Inferior parietal cortex (tissue), 1 donor: ENCODE measurements at regions not wholly inside any gene's neighbourhood (a gene's known extent, or its start where the extent isn't known, plus 50 kb on each side); places are given as distances from the start of the nearest gene placed in this dataset.
"Not testable (repeated sequence)": the region's sequence is repeated elsewhere in the genome, so short reads cannot be mapped to it uniquely, and the experiment has no call there.

Experiments used
- DNase-seq: peaks from one replicate; pipeline ENCODE4 v3.0.0-alpha.2; 2016; ENCODE audit errors: extremely low spot score

DNA sequence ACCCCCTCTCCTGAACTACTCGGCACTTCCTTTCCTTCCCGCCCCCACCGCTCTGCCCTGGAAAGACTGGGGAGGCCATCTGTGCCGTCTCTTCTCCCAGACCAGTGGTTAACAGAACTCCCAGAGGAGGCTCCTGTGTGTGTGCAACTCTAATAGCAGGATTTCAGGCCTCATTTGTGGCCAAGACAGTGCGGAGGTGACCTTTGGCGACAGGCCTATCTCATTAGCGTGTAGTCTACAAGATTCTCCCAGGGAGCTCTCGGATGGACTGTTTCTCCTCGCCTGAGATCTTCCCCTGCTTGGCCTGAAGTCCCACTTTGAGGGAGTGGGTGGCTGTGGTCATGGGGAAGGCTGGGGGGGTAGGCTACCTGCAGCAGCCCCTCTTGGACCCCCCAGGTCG is 325.2 kb downstream of the BCL2L11 start:
- DNase-seq, result not testable (repeated sequence)

DNA sequence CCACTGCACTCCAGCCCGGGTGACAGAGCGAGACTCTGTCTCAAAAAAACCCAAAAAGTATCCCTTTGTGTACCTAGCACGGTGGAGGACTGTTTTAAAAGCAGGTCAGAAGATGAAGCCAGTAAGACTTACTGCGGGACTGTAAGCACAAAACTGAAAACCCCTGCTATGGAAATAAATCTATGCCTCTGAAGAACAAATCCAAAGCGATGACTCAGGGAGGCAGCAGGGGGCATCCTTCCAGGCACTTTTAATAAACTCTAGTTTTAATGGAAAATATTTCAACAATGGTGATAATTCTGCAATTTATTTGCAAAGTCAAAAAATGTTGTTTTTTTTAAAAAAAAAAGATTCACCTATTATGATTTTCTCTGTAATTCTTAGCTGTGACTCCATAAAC is 326.8 kb downstream of the BCL2L11 start:
- DNase-seq, result not testable (repeated sequence)

DNA sequence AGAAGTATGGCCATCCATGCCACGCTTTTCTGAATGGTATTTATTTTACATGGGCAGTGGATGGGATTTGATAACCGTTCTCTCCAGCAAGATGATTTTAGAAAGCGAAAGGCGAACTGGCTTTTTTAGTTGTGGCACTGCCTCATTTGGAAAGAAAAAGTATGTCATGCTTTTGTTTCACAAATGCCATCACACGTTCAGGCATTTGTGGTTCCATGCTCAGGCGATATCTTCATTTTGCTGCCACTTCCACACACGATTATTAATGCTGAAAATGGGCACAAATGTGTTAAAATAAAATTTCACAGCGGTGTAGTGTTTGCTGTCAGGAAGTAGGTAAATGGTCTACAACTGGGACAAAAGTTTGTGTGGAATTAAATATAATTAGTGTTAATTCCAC is 328.1 kb downstream of the BCL2L11 start:
- not testable (repeated sequence) for DNase-seq

DNA sequence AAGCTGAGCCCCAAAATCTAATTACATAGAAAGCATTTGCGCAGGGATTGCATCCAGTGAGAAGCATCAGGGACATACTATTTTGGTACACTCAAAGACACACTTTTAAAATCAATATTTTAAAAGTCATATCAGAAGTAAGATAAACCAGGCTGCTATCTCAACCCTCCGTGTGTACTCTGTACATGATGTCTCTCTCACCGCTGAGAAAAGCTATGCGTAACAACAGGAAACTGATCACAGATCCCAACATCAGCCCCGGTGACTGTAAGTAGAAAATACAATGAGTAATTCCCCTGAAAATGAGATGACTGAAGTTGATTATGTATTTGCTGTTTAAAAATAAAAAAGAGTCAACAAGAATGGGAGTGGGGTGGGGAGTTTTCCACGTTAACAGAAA is 329.8 kb downstream of the BCL2L11 start:
- not testable (repeated sequence) for DNase-seq

DNA sequence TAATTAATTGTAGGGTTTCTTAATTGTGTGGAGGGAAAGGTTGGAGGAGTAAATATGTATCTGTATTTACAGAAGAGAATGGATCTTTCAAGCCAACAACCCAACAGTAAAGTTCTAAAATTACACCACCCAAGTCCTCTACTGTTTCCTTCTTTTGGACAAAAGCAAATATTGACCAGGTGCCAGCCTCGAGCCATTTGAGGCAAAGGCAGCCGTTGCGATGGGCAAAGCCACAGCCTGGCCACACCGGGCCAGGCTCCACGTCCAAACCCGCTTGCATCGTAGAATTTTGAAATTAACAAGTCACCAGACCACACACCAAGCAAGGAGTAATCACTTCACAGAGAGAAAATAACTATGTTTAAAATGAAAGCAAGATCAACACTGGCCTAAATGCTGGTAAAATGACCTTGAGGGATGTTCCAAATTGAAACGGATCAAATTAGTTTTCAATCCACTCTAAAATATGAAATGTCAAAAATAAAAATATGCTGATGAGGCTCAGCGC is 331.0 kb downstream of the BCL2L11 start:
- not testable (repeated sequence) for DNase-seq

DNA sequence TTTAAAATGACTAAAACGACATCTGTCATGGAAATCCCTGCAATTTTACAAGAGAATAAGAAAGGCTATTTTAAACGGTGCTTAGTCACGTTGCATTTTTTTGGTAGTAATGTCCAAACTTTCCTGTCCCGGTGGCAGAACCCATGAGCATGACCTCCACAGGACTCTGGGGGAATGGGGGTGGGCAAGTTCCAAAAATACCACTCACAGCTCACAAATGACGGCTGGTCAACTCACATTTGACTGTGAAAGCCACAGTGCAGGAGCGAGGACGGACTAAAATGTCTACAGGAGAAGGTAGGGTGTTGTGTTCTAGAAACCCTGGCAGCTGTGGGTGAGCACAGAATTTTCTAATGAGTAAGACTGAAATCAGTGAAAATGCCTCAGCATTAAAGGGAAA is 331.5 kb downstream of the BCL2L11 start:
- DNase-seq, result not testable (repeated sequence)

DNA sequence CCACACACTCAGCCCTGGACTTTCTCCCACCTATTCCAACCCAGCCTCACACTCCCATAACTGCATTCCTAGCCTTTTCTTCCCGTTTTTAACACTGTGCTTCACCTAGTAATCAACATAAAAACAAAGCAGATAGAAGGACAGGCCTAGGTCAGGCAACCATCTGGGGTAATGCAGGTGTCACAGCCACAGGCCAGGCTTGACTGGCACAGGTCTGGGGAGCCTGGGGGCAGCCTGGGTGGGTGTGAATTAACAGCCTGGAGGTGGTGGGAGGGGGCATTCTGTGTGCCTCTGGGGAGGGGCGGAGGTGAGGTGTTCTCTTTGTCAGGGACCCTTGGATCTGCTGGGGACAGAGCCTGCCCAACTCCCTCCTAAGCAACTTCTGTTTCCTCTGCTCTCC is 332.6 kb downstream of the BCL2L11 start:
- DNase-seq, result not testable (repeated sequence)

DNA sequence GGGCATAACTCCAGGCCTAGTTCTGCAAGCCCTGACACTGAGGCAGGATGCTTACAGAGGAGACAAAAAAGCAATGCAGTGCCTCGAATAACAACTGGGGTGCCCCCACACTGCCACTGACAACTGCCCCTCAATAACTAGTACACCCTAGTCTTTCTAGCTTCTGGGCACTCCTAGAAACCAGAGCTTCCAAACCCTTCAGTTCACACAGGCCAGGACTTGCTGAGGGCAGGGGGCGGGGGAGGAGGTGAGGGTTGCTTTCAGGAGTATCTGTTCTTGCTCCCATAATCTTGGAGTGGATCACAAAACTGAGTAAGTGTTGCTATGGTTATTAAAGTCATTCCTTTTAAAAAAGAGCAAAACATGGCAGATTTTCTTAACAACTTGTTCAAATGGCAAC is 333.1 kb downstream of the BCL2L11 start:
- not testable (repeated sequence) for DNase-seq

DNA sequence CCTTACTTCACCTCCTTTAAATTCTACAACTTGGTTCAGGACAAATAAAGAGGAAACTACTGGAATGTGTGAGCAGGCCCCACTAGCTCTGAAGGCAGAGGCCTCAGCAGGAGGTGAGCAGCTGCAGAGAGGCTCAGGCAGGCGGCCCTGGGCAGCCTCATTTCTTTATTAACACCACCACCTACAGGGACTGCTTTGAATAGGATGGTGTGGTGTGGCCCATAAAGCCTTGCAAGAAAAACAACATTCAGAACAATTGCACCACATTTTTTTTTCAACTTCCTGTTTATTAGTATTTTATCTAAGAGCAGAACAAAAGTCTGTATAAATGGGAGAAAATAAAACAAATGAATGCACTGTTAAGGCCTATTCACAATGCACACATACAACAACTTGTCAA is 333.7 kb downstream of the BCL2L11 start:
- DNase-seq, result not testable (repeated sequence)

DNA sequence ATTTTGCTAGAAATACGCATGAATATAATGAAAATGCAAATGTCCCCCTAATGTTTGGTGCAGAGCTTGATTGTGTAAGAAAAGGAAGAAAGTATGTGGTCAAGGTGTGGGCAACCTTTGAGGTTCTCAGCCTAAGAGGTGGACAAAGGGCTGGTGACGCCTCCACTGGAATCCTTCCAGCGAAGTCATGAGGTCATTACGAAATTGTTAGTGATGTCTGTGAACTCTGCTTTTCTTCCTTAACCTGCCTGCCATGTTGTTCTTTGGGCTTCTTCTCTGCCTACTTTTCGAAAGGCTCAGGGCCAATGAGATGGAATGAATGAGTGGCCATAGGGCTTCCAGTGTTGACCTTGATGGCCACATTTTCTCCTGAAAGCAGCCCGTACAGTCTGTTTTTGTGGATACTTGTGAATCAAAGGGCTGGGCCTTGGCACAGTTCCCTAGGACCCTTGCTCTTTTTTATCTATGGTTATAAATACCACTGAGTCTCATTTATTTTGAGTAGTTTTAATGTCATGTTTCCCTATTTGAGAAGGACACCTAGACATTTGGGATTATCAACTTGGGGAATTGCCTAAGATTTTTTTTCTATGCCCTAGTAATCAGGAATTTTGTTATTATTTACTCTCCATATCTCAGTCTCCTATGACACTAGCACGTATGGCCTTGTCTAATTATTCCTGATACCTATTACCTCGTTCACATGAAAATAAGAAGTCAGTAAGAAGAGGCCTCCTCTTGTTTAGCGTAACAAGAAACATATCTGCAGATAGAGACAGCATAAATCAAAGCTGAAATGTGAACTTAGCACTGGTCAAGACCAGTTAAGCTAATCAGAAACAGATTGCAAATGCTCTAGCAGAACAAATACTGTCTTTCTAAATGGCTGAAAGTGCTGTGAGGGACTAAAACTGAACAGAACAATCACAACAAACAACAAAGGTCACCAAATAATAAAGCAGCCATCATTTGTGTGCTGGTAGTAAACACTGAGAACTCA is 334.6 kb downstream of the BCL2L11 start:
- DNase-seq, result not testable (repeated sequence)

DNA sequence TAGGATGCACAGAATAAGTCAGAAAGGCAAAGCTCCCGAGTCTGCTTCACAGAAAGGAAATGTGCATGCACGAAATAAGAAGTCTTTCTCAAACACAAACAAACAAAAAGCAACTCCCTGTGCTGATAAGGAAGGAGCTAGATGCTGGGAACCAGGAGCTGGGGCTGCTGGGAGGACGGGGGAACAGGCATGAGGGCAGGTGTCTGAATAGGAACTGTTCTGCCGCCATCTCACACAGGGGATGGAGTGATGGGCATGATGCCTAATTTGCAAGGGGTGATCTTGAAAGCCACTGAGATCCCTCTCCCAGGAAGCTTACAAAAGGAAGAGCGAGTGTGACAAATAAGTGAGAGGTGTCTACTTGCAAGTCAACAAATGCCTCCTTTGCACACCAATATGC is 336.5 kb downstream of the BCL2L11 start:
- not testable (repeated sequence) for DNase-seq

DNA sequence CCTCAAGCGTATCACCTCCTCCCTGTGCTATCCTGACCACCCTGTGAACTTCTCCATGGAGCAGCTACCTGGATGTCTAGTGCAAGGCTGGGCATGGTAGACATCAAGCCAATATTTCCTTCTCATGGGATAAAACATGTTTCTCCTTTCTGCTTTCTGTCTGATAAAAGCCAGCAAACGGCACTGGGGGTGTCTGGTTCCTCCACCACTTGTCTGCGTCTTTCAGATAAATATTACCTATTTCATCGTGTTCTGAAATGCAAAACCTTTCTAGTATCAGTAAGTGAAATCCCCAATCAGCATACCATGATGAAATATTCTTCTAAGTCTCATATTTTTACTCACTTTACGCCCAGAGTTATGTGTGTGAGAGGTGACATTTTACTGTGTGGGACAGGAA is 340.2 kb downstream of the BCL2L11 start:
- not testable (repeated sequence) for DNase-seq

DNA sequence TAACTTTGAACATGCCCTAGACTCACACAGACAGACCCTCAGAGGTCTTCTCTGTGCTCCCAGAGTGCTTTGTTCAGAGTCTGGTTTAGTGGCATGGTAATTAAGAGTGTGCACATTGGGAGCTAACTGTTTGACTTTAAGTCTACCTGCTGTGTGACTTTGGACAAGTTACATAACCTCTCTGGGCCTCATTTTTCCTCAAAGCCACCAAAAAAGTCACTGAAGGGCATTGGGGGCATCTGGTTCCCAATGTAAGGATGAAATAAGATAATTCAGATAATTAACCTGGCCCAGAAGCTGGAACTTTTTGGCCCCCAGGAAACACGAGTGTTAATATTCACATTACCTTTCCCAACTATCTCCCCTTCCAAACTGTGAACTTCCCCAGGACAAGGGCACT is 341.1 kb downstream of the BCL2L11 start:
- not testable (repeated sequence) for DNase-seq

DNA sequence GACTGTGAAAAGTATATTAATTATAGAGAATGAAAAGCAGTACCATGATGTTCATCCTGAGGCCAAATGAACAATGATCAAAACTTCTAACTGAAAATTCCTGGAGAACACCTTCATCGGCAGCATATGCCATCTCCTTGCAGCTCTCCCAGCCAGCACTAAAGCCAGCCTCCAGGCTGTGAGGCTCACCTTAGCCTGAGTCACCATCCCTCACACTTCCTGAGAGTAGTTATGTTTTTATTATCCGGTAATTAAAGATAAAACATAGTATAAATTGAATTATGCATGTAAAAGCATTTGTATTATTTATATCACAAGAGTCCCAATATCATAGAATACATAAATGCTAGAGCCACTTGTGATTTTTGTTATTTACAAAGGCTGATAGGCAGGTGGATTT is 341.9 kb downstream of the BCL2L11 start:
- not testable (repeated sequence) for DNase-seq

DNA sequence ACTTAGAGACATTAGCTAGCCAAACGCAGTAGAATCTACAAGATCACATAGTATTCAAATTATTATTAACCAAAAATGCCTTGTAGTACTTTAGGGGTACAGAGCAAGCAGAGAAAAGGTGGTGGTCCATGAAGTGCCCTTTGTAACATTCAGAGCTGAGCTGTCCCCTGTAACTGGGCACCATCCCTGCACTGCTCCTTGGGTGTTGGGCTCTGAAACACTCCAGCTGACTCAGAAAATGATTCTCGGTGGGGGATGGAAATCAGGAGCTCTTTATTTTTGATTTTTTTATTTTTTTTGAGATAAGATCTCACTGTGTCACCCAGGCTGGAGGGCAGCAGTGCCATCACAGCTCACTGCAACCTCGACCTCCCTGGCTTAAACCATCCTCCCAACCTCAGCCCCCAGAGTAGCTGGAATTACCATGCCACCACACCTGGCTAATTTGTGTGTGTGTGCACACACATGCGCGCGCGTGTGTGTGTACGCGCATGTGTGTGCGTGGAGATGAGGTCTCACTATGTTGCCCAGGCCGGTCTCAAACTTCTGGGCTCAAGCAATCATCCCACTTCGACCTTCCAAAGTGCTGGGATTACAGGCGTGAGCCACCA is 342.6 kb downstream of the BCL2L11 start:
- DNase-seq, result not testable (repeated sequence)

DNA sequence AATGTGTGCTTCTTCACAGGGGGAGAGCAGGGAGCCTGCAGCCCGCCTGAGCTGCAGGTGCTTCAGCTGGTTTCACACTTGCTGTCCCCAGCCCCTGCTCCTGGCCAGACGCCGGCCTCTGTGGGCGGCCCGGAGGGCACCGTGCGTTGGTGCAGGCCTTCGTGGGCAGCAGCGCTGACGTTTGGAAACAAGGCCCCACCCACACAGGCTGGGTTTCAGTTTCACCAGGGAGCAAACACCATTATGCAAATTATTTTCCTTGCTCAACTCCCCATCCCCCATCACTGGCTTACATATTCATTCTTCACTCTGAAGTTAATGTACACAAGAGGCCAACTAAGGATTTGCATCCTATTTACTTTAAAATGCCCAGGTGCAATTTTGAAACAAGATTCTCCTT is 343.2 kb downstream of the BCL2L11 start:
- not testable (repeated sequence) for DNase-seq

DNA sequence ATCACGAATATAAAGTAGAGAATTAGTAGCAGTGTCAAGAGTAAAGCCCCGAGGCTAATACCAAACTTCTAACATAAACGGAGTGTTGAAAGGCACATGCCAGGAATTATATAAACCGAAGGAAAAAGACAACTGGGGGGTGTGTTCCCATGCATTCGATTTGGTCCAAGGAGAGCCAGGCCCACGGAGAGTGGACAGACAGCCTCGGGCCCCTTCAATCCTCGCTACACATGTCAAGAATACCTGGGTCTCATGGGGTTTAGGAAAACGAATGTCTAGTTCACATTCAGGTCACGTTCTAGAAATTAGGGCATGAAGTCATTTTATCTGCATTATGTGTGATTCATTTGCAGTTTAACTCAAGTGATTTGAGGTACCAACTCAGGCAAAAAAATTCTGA is 343.7 kb downstream of the BCL2L11 start:
- not testable (repeated sequence) for DNase-seq

DNA sequence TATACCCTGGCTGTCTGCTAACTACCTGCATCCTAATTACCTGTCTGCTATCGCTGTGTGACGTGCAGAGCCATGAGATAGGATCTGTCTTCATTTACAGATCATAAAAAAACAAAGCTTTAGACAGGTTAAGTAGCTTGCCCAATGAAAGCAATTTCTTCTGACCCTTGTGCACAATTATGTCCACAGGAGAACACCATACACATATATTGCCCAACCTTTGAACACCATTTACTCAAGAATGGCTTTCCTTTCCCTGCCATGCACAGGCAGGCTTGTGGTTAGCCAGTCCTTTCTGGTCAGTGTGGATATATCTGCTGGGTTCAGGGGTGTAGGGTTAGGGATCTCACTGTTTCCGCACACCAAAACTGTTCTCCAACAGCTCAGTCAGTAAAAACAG is 344.8 kb downstream of the BCL2L11 start:
- not testable (repeated sequence) for DNase-seq

DNA sequence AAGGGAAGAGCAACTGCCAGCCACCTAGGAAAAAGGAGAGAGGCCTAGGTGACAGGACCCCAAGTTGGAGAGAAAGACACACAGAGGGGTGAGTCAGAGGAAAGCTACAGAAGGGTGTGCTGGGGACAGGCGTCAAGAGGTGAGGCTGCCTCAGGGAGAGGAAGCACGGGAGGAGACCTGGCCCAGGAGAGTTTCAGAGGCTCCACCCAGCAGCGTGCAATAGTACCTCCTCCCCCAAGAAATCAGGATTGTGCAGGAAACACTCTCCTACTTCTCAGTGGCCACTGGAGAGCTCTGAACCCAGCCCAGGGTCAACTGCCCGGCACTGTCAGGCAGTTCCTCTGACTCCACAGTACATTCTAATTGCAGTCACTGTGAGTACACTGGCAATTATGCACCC is 346.0 kb downstream of the BCL2L11 start:
- not testable (repeated sequence) for DNase-seq

DNA sequence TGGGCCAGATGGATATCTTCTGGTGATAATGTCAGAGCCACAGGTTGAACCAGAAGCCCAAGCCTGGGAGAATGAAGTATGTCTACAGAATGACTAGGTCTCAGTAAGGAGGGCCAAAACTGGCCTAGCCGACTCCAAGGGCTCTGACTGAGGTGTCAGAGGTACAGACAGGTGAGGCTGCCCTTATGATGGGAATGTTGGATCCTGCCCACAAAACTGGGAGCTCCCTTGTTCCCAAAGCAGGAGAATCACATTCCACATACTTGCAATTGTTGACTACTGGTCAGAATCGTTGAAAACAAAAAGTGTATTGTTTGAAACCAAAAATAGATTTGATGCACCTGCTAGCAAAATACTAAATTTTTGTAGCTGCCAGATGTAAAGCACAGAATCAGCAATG is 350.2 kb downstream of the BCL2L11 start:
- not testable (repeated sequence) for DNase-seq

DNA sequence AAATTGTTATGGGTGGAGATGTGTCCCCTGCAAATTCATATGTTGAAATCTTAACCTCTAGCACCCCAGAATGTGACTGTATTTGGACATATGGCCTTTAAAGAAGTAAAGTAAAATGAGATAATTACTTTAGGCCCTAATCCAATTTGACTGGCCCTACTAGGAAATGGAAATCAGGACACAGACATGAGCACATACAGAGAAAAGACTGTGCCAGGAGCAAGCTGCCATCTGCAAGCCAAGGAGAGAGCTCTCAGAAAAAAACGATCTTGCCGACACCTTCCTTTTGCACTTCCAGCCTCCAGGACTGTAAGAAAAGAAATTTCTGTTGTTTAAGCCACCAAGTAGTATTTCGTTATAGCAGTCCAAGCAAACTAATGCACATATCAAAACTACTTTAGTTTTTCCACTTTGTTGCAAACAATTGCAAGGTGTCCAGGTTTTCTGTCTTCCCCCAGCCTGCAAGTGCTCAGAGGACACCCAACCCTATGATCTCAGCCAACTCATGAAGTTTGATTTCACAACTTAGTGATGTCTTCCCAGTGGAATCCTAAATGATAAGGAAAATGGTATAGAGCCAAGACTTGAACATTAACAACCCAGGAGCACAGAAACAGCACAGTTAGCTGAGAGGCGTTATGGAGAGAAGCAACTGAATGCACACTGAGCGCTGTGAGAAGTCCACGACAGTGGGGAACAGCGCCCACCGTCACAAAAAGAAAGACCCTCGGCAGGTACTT is 351.2 kb downstream of the BCL2L11 start:
- not testable (repeated sequence) for DNase-seq
